GM18505 (cell line): ENCODE measurements at regions not wholly inside any gene's neighbourhood (a gene's known extent, or its start where the extent isn't known, plus 50 kb on each side); places are given as distances from the start of the nearest gene placed in this dataset.
A peak's percentile ranks its signal among the peaks of the same experiment; 100 is the strongest.

Experiments used
- ATAC-seq: cut with Tn5 transposase; IDR thresholded peaks from one replicate; pipeline ENCODE4 v1.9.1; 2021; ENCODE audit not compliant: unreplicated experiment
- POLR2A ChIP-seq: IDR thresholded peaks from 4 replicates; pipeline ENCODE4 v1.6.1; 2011; ENCODE audit warnings: borderline replicate concordance; ENCODE audit not compliant: insufficient read depth, insufficient read length; ENCODE audit errors: extremely low read depth

- TF ChIP-seq POLR2A: no peak
- ATAC-seq: peak; percentile 60
These were observed 353.4 kb upstream of the SLC30A5 start for GRCh38 chr5:68740226-68740910.

GRCh38 chr5:68744206-68744605 lies 349.6 kb upstream of the SLC30A5 start:
- TF ChIP-seq POLR2A: no peak
- no peak for ATAC-seq

- no peak for TF ChIP-seq POLR2A
- ATAC-seq: no peak
These were observed 348.4 kb upstream of the SLC30A5 start for GRCh38 chr5:68745448-68745847.

- no peak for ATAC-seq
- TF ChIP-seq POLR2A: no peak
These were observed 347.6 kb upstream of the SLC30A5 start for GRCh38 chr5:68746220-68746619.

GRCh38 chr5:68746643-68747420 lies 347.0 kb upstream of the SLC30A5 start:
- no peak for ATAC-seq

GRCh38 chr5:68747521-68747920 lies 346.3 kb upstream of the SLC30A5 start:
- ATAC-seq: no peak

More at GRCh38 chr5:68746643-68747420, 347.0 kb upstream of the SLC30A5 start:
- TF ChIP-seq POLR2A: no peak

GRCh38 chr5:68748101-68748500 lies 345.7 kb upstream of the SLC30A5 start:
- no peak for ATAC-seq
- no peak for TF ChIP-seq POLR2A

More at GRCh38 chr5:68747521-68747920, 346.3 kb upstream of the SLC30A5 start:
- TF ChIP-seq POLR2A: no peak

GRCh38 chr5:68749077-68749476 lies 344.7 kb upstream of the SLC30A5 start:
- TF ChIP-seq POLR2A: no peak
- ATAC-seq: no peak

GRCh38 chr5:68749631-68750030 lies 344.2 kb upstream of the SLC30A5 start:
- TF ChIP-seq POLR2A: no peak
- no peak for ATAC-seq

GRCh38 chr5:68751661-68752060 lies 342.2 kb upstream of the SLC30A5 start:
- no peak for TF ChIP-seq POLR2A
- no peak for ATAC-seq

- no peak for ATAC-seq
- TF ChIP-seq POLR2A: no peak
These were observed 339.3 kb upstream of the SLC30A5 start for GRCh38 chr5:68754536-68754935.

- TF ChIP-seq POLR2A: no peak
- ATAC-seq: no peak
These were observed 338.5 kb upstream of the SLC30A5 start for GRCh38 chr5:68755293-68755692.

GRCh38 chr5:68757006-68757405 lies 336.8 kb upstream of the SLC30A5 start:
- no peak for ATAC-seq
- TF ChIP-seq POLR2A: no peak

- no peak for TF ChIP-seq POLR2A
- ATAC-seq: no peak
These were observed 336.1 kb upstream of the SLC30A5 start for GRCh38 chr5:68757626-68758212.

- ATAC-seq: no peak
- no peak for TF ChIP-seq POLR2A
These were observed 334.2 kb upstream of the SLC30A5 start for GRCh38 chr5:68759593-68759992.

- ATAC-seq: no peak
- no peak for TF ChIP-seq POLR2A
These were observed 331.6 kb upstream of the SLC30A5 start for GRCh38 chr5:68762201-68762600.
